Skeletal muscle satellite cell (primary cell): ENCODE measurements at regions not wholly inside any gene's neighbourhood (a gene's known extent, or its start where the extent isn't known, plus 50 kb on each side); places are given as distances from the start of the nearest gene placed in this dataset.

ENCODE experiments used
- H3K27me3 ChIP-seq: 2 replicates; pipeline ENCODE4 v1.7.0; 2013; ENCODE audit warnings: low read length; ENCODE audit not compliant: control insufficient read depth, insufficient read depth
- H3K36me3 ChIP-seq: 2 replicates; pipeline ENCODE4 v1.7.0; 2013; ENCODE audit warnings: mild to moderate bottlenecking, control low read depth, low read length; ENCODE audit not compliant: insufficient read depth
- H3K4me1 ChIP-seq: 2 replicates; pipeline ENCODE4 v1.7.0; 2013; ENCODE audit warnings: low read length; ENCODE audit not compliant: control insufficient read depth, insufficient read depth
- H3K4me2 ChIP-seq: 2 replicates; pipeline ENCODE4 v1.7.0; 2013; ENCODE audit warnings: mild to moderate bottlenecking, low read length
- H3K4me3 ChIP-seq: 2 replicates; pipeline ENCODE4 v1.7.0; 2013; ENCODE audit warnings: low read length
- H3K9ac ChIP-seq: 2 replicates; pipeline ENCODE4 v1.7.0; 2013; ENCODE audit warnings: mild to moderate bottlenecking, low read depth, low read length, moderate library complexity
- H3K9me3 ChIP-seq: replicated peaks from 2 replicates; pipeline ENCODE4 v1.7.0; 2013; ENCODE audit warnings: mild to moderate bottlenecking, control low read depth, low read length

DNA sequence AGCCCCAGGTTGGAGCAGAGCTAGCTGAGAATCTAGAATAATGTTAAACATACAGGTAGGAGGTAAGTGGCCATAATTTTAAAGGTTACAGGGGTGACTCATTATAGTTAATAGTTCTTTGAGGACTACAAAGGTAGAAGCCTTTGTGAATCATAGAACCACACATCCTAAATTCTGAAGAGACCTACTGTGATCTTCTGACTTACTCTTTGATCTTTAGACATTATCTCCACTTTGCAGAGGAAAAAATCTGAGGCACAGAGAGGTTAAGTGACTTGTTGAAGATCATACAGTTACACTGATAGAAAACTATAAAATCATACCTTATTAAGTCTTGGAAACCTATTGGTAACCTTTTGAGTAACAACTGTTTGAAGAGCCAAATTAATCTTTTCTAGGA lies 1051.3 kb upstream of the NRXN1 start:
- Histone ChIP-seq H3K4me3 (no peak overlapping the region), H3K9ac (no peak overlapping the region), H3K9me3 (no peaks in the 10 kb centered on the region), H3K4me2 (no peak overlapping the region), H3K27me3 (no peaks in the 10 kb centered on the region), H3K4me1 (no peaks in the 10 kb centered on the region), H3K36me3 (no peaks in the 10 kb centered on the region)

GRCh38 chr2:52082646-52083045 lies 1050.7 kb upstream of the NRXN1 start:
- Histone ChIP-seq H3K9ac (no peak overlapping the region), H3K4me2 (no peak overlapping the region), H3K4me1 (no peaks in the 10 kb centered on the region), H3K9me3 (no peaks in the 10 kb centered on the region), H3K36me3 (no peaks in the 10 kb centered on the region), H3K4me3 (no peak overlapping the region), H3K27me3 (no peaks in the 10 kb centered on the region)

GRCh38 chr2:52079602-52080001 lies 1047.7 kb upstream of the NRXN1 start:
- Histone ChIP-seq H3K36me3 (no peaks in the 10 kb centered on the region), H3K9ac (no peak overlapping the region), H3K9me3 (no peaks in the 10 kb centered on the region), H3K4me3 (no peak overlapping the region), H3K4me2 (no peak overlapping the region), H3K4me1 (no peaks in the 10 kb centered on the region), H3K27me3 (no peaks in the 10 kb centered on the region)

- no peaks in the 10 kb centered on the region for H3K9me3 ChIP-seq
- no peak overlapping the region for H3K4me2 ChIP-seq
- H3K4me1 ChIP-seq = no peaks in the 10 kb centered on the region
- no peaks in the 10 kb centered on the region for H3K36me3 ChIP-seq
- H3K27me3 ChIP-seq = no peaks in the 10 kb centered on the region
- H3K9ac ChIP-seq = no peak overlapping the region
- no peak overlapping the region for H3K4me3 ChIP-seq
Measured at GRCh38 chr2:52077159-52077558, 1045.2 kb upstream of the NRXN1 start.

GRCh38 chr2:52074130-52074719 lies 1042.3 kb upstream of the NRXN1 start:
- Histone ChIP-seq H3K4me2 (no peak overlapping the region), H3K9me3 (no peaks in the 10 kb centered on the region), H3K27me3 (no peaks in the 10 kb centered on the region), H3K36me3 (no peaks in the 10 kb centered on the region), H3K4me1 (no peaks in the 10 kb centered on the region), H3K4me3 (no peak overlapping the region), H3K9ac (no peak overlapping the region)

DNA sequence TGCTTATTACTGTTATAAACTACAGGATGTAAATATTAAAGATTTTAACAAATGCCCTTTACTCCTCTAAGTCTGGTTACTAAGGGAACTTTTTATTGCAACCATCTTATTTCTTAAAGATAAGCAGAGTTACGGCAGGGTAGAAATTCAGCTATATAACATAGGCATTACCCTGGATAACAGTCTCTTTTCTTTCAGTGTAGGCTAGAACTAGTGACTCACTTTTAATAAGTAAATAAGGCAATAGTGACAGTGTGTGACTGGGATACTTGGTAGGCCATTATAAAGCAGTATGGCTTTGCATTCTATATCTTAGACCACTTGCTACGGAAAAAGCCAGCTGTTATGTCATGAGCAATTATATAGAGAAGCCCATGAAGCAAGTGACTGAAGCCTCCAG lies 1041.0 kb upstream of the NRXN1 start:
- Histone ChIP-seq H3K4me1 (no peaks in the 10 kb centered on the region), H3K27me3 (no peaks in the 10 kb centered on the region), H3K36me3 (no peaks in the 10 kb centered on the region), H3K9ac (no peak overlapping the region), H3K4me3 (no peak overlapping the region), H3K9me3 (no peaks in the 10 kb centered on the region), H3K4me2 (no peak overlapping the region)

- Histone ChIP-seq H3K4me1 (no peaks in the 10 kb centered on the region), H3K4me3 (no peak overlapping the region), H3K9me3 (no peaks in the 10 kb centered on the region), H3K36me3 (no peaks in the 10 kb centered on the region), H3K9ac (no peak overlapping the region), H3K4me2 (no peak overlapping the region), H3K27me3 (no peaks in the 10 kb centered on the region)
Measured at GRCh38 chr2:52070665-52071064, 1038.7 kb upstream of the NRXN1 start.

DNA sequence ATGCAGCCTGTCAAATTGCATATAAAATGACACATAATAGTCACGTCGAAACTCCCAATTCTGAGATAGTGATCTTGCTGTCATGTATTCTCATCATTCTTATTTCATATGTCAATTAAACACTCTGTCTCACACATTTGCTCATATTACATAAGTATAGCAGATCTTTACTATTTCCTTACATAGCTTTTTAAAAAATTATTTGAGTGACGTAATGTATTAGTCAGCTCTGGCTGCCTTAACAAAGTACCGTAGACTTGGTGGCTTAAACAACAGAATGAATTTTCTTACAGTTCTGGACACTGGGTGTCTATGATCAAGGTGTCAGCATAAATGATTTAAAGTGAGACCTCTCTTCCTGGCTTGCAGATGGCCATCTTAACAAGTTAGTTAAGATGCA lies 1032.3 kb upstream of the NRXN1 start:
- Histone ChIP-seq H3K4me1 (no peaks in the 10 kb centered on the region), H3K9me3 (no peaks in the 10 kb centered on the region), H3K27me3 (no peaks in the 10 kb centered on the region), H3K4me3 (no peak overlapping the region), H3K4me2 (no peak overlapping the region), H3K9ac (no peak overlapping the region), H3K36me3 (no peaks in the 10 kb centered on the region)

DNA sequence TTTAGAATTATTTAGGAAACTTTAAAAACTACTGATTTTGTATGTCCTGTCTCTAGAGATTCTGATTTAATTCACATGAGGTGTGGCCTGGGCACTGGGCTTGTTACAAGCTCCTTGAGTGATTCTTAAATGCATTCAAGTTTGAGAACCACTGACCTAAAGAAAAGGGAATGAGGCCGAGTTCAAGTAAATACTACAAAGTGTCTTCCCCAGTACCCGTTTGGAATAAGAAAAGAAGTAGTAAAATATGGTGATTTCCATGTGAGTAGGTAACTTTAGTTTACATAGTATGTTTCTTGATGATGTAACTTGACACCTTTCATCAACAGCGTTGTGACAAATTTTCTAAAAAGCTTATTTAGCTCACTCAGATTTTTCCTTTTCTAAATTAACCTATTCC lies 1022.9 kb upstream of the NRXN1 start:
- Histone ChIP-seq H3K4me1 (no peaks in the 10 kb centered on the region), H3K9ac (no peak overlapping the region), H3K4me3 (no peak overlapping the region), H3K36me3 (no peaks in the 10 kb centered on the region), H3K4me2 (no peak overlapping the region), H3K27me3 (no peaks in the 10 kb centered on the region), H3K9me3 (no peaks in the 10 kb centered on the region)

DNA sequence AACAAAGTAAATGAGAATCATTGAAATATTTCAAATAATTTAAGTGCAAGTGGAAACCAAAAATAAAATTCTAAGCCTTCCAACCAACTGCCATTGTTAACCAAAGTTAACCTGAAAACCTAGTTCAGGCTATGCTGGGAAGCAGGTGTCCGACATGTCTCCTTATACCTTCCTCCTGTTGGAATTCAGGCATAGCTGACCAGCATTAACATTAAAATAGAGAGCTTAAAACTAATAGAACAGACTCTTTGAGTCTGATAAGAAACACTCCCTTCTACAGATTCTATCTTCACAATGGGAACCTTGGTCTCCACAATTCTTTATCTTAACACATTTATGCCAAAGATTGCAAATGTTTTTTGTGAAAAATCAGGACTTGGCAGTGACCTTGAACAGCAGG lies 1004.9 kb upstream of the NRXN1 start:
- no peak overlapping the region for H3K4me3 ChIP-seq
- H3K27me3 ChIP-seq = no peaks in the 10 kb centered on the region
- H3K36me3 ChIP-seq = no peaks in the 10 kb centered on the region
- no peak overlapping the region for H3K4me2 ChIP-seq
- no peaks in the 10 kb centered on the region for H3K9me3 ChIP-seq
- H3K4me1 ChIP-seq = no peaks in the 10 kb centered on the region
- no peak overlapping the region for H3K9ac ChIP-seq

- no peaks in the 10 kb centered on the region for H3K4me1 ChIP-seq
- H3K27me3 ChIP-seq = no peaks in the 10 kb centered on the region
- no peaks in the 10 kb centered on the region for H3K36me3 ChIP-seq
- H3K9me3 ChIP-seq = no peaks in the 10 kb centered on the region
- no peak overlapping the region for H3K4me2 ChIP-seq
- H3K4me3 ChIP-seq = no peak overlapping the region
- H3K9ac ChIP-seq = no peak overlapping the region
Measured at GRCh38 chr2:52036024-52036423, 1004.1 kb upstream of the NRXN1 start.

- Histone ChIP-seq H3K4me3 (no peak overlapping the region), H3K4me1 (no peaks in the 10 kb centered on the region), H3K9me3 (no peaks in the 10 kb centered on the region), H3K36me3 (no peaks in the 10 kb centered on the region), H3K4me2 (no peak overlapping the region), H3K27me3 (no peaks in the 10 kb centered on the region), H3K9ac (no peak overlapping the region)
Measured at GRCh38 chr2:52035391-52035790, 1003.5 kb upstream of the NRXN1 start.
